NAMALWA (cell line): ENCODE measurements at regions not wholly inside any gene's neighbourhood (a gene's known extent, or its start where the extent isn't known, plus 50 kb on each side); places are given as distances from the start of the nearest gene placed in this dataset.
"Not testable (repeated sequence)": the region's sequence is repeated elsewhere in the genome, so short reads cannot be mapped to it uniquely, and the experiment has no call there.

Experiments used
- DNase-seq: peaks from one replicate; pipeline ENCODE4 v3.0.0-alpha.2; 2015; ENCODE audit warnings: low spot score

- no peak for DNase-seq
Observed at GRCh38 chr3:22765679-22766078, 437.4 kb upstream of the UBE2E2 start.

- no peak for DNase-seq
Observed at GRCh38 chr3:22777834-22778233, 425.3 kb upstream of the UBE2E2 start.

GRCh38 chr3:22779737-22780136 lies 423.4 kb upstream of the UBE2E2 start:
- no peak for DNase-seq

GRCh38 chr3:22792533-22792932 lies 410.6 kb upstream of the UBE2E2 start:
- no peak for DNase-seq

- DNase-seq: no peak
Observed at GRCh38 chr3:22795917-22796316, 407.2 kb upstream of the UBE2E2 start.

GRCh38 chr3:22798461-22798860 lies 404.7 kb upstream of the UBE2E2 start:
- DNase-seq: no peak

GRCh38 chr3:22819209-22819608 lies 383.9 kb upstream of the UBE2E2 start:
- DNase-seq: no peak

- no peak for DNase-seq
Observed at GRCh38 chr3:22835041-22835440, 368.1 kb upstream of the UBE2E2 start.

GRCh38 chr3:22836131-22836530 lies 367.0 kb upstream of the UBE2E2 start:
- no peak for DNase-seq

- DNase-seq: no peak
Observed at GRCh38 chr3:22843854-22844253, 359.3 kb upstream of the UBE2E2 start.

GRCh38 chr3:22846566-22846965 lies 356.6 kb upstream of the UBE2E2 start:
- DNase-seq: no peak

GRCh38 chr3:22849583-22849982 lies 353.5 kb upstream of the UBE2E2 start:
- not testable (repeated sequence) for DNase-seq

- no peak for DNase-seq
Observed at GRCh38 chr3:22856811-22857210, 346.3 kb upstream of the UBE2E2 start.

- DNase-seq: no peak
Observed at GRCh38 chr3:22858486-22858885, 344.6 kb upstream of the UBE2E2 start.

GRCh38 chr3:22859618-22860017 lies 343.5 kb upstream of the UBE2E2 start:
- DNase-seq: no peak

- DNase-seq: no peak
Observed at GRCh38 chr3:22861426-22861825, 341.7 kb upstream of the UBE2E2 start.

- DNase-seq: peak; percentile 4
Observed at GRCh38 chr3:22862111-22862510, 341.0 kb upstream of the UBE2E2 start.

GRCh38 chr3:22882834-22883233 lies 320.3 kb upstream of the UBE2E2 start:
- not testable (repeated sequence) for DNase-seq

- no peak for DNase-seq
Observed at GRCh38 chr3:22885039-22885438, 318.1 kb upstream of the UBE2E2 start.

GRCh38 chr3:22885574-22886341 lies 317.4 kb upstream of the UBE2E2 start:
- no peak for DNase-seq

GRCh38 chr3:22886439-22887068 lies 316.6 kb upstream of the UBE2E2 start:
- DNase-seq: no peak

- peak; percentile 58 for DNase-seq
Observed at GRCh38 chr3:22887664-22888291, 315.3 kb upstream of the UBE2E2 start.

- no peak for DNase-seq
Observed at GRCh38 chr3:22893101-22893500, 310.0 kb upstream of the UBE2E2 start.
